DND-41 (cell line): ENCODE measurements at regions not wholly inside any gene's neighbourhood (a gene's known extent, or its start where the extent isn't known, plus 50 kb on each side); places are given as distances from the start of the nearest gene placed in this dataset.
"Not testable (repeated sequence)": the region's sequence is repeated elsewhere in the genome, so short reads cannot be mapped to it uniquely, and the experiment has no call there.

Experiments
- ATAC-seq: fragments of 200-7000 bp; cut with Tn5 transposase; 3 replicates; pipeline ENCODE4 v1.9.1; 2021; ENCODE audit warnings: low read depth; ENCODE audit not compliant: insufficient read depth
- DNase-seq: peaks from one replicate; pipeline ENCODE4 v3.0.0-alpha.2; 2020
- H2AFZ ChIP-seq: 2 replicates; pipeline ENCODE4 v1.6.0; 2012; ENCODE audit warnings: low read depth, low read length
- H3K27ac ChIP-seq: 2 replicates; pipeline ENCODE4 v1.5.1; 2012; ENCODE audit warnings: low read length, inconsistent platforms
- H3K27me3 ChIP-seq: fragments of 200-600 bp; sonication (generic); 2 replicates; pipeline ENCODE4 v1.6.0; 2012; ENCODE audit warnings: low read length, mild to moderate bottlenecking, inconsistent platforms; ENCODE audit not compliant: insufficient read depth, poor library complexity
- H3K36me3 ChIP-seq: 2 replicates; pipeline ENCODE4 v1.5.1; 2012; ENCODE audit warnings: low read length, inconsistent platforms; ENCODE audit not compliant: insufficient read depth
- H3K4me1 ChIP-seq: 2 replicates; pipeline ENCODE4 v1.5.1; 2012; ENCODE audit warnings: mild to moderate bottlenecking, low read length; ENCODE audit not compliant: insufficient read depth
- H3K4me2 ChIP-seq: 2 replicates; pipeline ENCODE4 v1.6.0; 2012; ENCODE audit warnings: mild to moderate bottlenecking, moderate library complexity, low read length, inconsistent platforms; ENCODE audit not compliant: insufficient read depth
- H3K4me3 ChIP-seq, 2 experiments: fragments of 200-600 bp in 1 of 2; shearing (Covaris generic) in 1 of 2; 2 replicates each; pipeline ENCODE4 v1.5.1; 2012 to 2016; ENCODE audit warnings: inconsistent platforms in 2 of 2, low read length in 2 of 2, mild to moderate bottlenecking in 2 of 2, low read depth in 1 of 2, moderate library complexity in 1 of 2
- H3K79me2 ChIP-seq: 2 replicates; pipeline ENCODE4 v1.6.0; 2012; ENCODE audit warnings: low read length, inconsistent platforms; ENCODE audit not compliant: insufficient read depth
- H3K9ac ChIP-seq: 2 replicates; pipeline ENCODE4 v1.6.0; 2012; ENCODE audit warnings: low read depth, mild to moderate bottlenecking, inconsistent platforms, low read length, moderate library complexity
- H3K9me3 ChIP-seq: 2 replicates; pipeline ENCODE4 v1.5.1; 2012; ENCODE audit warnings: low read length, moderate library complexity, mild to moderate bottlenecking, inconsistent platforms; ENCODE audit not compliant: insufficient read depth, severe bottlenecking
- H4K20me1 ChIP-seq: 2 replicates; pipeline ENCODE4 v1.6.0; 2012; ENCODE audit warnings: low read length; ENCODE audit not compliant: insufficient read depth
- CTCF ChIP-seq: IDR thresholded peaks from 2 replicates; pipeline ENCODE4 v1.5.1; 2012; ENCODE audit warnings: borderline replicate concordance, low read length, moderate library complexity, mild to moderate bottlenecking; ENCODE audit not compliant: poor library complexity, severe bottlenecking; ENCODE audit errors: extremely low read depth
- EZH2 ChIP-seq: IDR thresholded peaks from 3 replicates; pipeline ENCODE4 v1.6.1; 2012; ENCODE audit warnings: borderline replicate concordance, low read depth, mild to moderate bottlenecking, moderate library complexity, low read length, inconsistent platforms; ENCODE audit not compliant: severe bottlenecking

GRCh38 chr9:135284386-135285134 is 195.0 kb upstream of the PPP1R26 start:
- H3K9ac ChIP-seq: no peak overlapping the region
- no peak overlapping the region for H3K4me3 ChIP-seq
- no peaks in the 10 kb centered on the region for H3K79me2 ChIP-seq
- no peak for DNase-seq
- H3K27me3 ChIP-seq: no peaks in the 10 kb centered on the region
- H3K36me3 ChIP-seq: no peaks in the 10 kb centered on the region
- TF ChIP-seq EZH2 (no peak), CTCF (no peak)
- no peak for ATAC-seq
- H3K9me3 ChIP-seq: peaks cover 3% of the 10 kb centered on the region
- H3K4me2 ChIP-seq: no peak overlapping the region
- H2AFZ ChIP-seq: no peak overlapping the region
- H4K20me1 ChIP-seq: no peaks in the 10 kb centered on the region
- no peak overlapping the region for H3K27ac ChIP-seq
- H3K4me1 ChIP-seq: no peaks in the 10 kb centered on the region

DNA sequence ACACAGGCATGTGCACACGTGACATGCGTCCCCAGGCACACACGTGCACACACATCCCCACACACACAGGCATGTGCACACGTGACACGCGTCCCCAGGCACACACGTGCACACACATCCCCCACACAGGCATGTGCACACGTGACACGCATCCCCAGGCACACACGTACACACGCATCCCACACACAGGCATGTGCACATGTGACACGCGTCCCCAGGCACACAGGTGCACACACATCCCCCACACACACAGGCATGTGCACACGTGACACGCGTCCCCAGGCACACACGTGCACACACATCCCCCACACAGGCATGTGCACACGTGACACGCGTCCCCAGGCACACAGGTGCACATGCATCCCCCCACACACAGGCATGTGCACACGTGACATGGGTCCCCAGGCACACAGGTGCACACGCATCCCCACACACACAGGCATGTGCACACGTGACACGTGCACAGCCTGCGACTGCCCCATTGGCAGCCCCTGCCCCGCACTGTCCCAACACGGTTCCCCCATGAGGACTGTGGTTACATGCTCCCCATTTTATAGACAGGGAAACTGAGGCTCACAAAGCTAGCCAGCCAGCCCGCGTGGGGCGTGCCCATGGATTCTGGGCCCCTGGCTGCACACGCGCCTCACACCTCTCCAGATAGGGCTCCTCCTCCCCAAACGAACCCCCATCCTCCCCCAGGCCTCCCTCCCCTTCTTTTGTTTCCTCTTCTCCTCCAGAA is 193.2 kb upstream of the PPP1R26 start:
- H3K4me3 ChIP-seq, H3K9me3 ChIP-seq, H3K27me3 ChIP-seq, H3K27ac ChIP-seq, H3K79me2 ChIP-seq, ATAC-seq, H3K9ac ChIP-seq, H4K20me1 ChIP-seq, DNase-seq, H2AFZ ChIP-seq, H3K4me1 ChIP-seq, H3K4me2 ChIP-seq, H3K36me3 ChIP-seq: not testable (repeated sequence)

GRCh38 chr9:135286961-135287360 is 192.6 kb upstream of the PPP1R26 start:
- ATAC-seq (no peak), DNase-seq (no peak)
- no peak overlapping the region for H3K4me3 ChIP-seq
- no peaks in the 10 kb centered on the region for H3K4me1 ChIP-seq
- no peak overlapping the region for H3K4me2 ChIP-seq
- H4K20me1 ChIP-seq: no peaks in the 10 kb centered on the region
- no peaks in the 10 kb centered on the region for H3K27me3 ChIP-seq
- no peaks in the 10 kb centered on the region for H3K36me3 ChIP-seq
- no peak overlapping the region for H3K9ac ChIP-seq
- no peak overlapping the region for H2AFZ ChIP-seq
- no peaks in the 10 kb centered on the region for H3K79me2 ChIP-seq
- no peak overlapping the region for H3K27ac ChIP-seq
- TF ChIP-seq EZH2: no peak
- no peak for TF ChIP-seq CTCF
- H3K9me3 ChIP-seq: peaks cover 3% of the 10 kb centered on the region

DNA sequence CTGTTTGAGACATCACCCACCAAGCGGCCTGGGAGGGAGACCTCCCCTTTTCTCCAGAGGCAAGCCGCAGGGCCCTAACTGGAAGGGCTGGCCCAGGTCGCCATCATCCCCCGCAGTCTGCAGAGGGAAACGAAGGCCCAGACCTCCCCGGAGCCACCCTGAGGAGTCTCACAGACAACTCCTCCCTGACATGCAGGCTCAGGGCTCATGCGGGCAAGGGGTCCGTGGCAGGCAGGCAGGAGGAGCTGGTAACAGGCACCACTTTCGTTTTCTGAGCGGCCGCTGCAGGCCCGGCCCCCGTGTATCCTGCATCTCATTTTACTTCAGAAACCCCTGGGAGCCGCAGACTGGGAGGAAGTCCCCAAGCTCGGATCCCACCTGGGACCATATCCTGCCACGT is 192.0 kb upstream of the PPP1R26 start:
- H3K4me1 ChIP-seq: no peaks in the 10 kb centered on the region
- ATAC-seq: no peak
- H3K27me3 ChIP-seq: no peaks in the 10 kb centered on the region

More for the DNA sequence above, 192.0 kb upstream of the PPP1R26 start:
- no peak overlapping the region for H3K9ac ChIP-seq
- H3K4me2 ChIP-seq: no peak overlapping the region
- H4K20me1 ChIP-seq: no peaks in the 10 kb centered on the region
- H3K79me2 ChIP-seq: no peaks in the 10 kb centered on the region
- peaks cover 3% of the 10 kb centered on the region for H3K9me3 ChIP-seq
- no peak overlapping the region for H3K4me3 ChIP-seq
- H3K36me3 ChIP-seq: no peaks in the 10 kb centered on the region
- no peak for TF ChIP-seq CTCF
- TF ChIP-seq EZH2: no peak
- H3K27ac ChIP-seq: no peak overlapping the region
- no peak for DNase-seq
- no peak overlapping the region for H2AFZ ChIP-seq
